HG02885 (cell line): ENCODE measurements at regions not wholly inside any gene's neighbourhood (a gene's known extent, or its start where the extent isn't known, plus 50 kb on each side); places are given as distances from the start of the nearest gene placed in this dataset.

Experiments used
- ATAC-seq: cut with Tn5 transposase; IDR thresholded peaks from one replicate; pipeline ENCODE4 v1.9.1; 2021; ENCODE audit warnings: mild to moderate bottlenecking; ENCODE audit not compliant: unreplicated experiment, poor library complexity

DNA sequence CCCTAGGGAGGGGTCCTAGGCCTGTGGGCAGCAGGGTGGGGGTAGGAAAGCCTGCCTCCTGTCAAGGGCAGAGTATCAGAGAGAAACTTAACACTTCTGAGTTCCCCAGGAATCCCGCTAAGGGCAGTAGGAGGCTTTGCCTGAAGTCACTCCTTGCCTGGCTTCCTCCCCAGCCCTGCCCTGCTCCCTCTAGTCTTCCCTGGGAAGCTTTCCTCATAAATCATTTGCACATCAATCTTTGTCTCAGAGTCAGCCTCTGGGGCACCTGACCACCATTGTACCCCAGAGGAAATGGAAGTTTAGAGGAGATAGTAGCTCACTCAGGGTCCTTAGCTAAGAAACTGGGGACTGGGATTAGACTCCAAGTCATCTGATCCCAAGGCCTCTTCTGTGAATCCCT is 129.4 kb upstream of the TLE3 start:
- ATAC-seq, result no peak

DNA sequence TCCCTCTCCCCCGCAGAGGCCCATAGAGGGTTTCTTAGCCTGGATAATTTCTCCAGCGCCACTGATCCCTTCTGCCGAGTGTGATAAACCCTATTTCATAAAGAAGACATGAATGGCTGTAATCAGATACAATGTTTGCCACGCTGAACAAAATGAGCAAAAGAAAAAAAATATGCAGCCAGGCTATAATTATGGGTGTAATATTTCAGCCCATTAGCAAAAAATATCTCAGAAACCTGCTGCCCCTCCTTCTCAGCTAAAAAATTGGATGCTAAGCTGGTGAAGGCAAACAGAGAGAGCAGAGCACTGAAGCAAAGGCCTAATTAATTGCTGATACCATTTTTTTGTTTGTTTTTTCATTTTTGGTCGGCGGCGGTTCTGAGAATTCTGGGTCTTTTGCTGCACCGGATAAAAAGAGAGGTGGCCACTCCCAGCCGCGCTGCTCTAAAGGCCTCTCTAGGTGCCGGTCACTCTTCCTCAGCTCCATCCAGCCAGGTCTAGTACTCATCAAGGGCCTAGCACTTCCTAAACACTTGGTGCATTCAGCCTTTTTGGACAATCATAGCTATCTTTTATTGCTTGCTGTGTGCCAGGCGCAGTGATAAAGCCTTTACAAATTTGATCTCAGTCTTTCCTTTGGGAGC is 128.7 kb upstream of the TLE3 start:
- ATAC-seq, result no peak

DNA sequence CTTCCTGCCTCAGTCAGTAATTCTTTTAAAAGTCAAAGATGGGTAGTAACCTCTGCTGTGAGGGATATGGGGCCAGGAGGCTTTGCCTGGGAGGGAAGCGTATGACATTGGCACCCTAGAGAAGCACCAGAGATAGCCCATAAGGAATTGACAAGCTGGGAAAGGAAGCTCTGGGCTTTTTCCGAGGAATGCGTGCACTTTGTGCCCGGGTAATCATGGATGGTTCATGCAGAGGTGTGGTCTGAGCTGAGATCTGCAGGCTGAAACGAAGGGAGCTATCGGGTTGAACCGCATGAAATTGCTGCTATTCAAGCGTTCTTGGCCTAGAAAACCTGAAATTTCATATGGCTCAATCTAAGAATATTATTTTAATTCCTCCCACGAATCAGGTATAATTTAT is 127.7 kb upstream of the TLE3 start:
- ATAC-seq, result no peak

DNA sequence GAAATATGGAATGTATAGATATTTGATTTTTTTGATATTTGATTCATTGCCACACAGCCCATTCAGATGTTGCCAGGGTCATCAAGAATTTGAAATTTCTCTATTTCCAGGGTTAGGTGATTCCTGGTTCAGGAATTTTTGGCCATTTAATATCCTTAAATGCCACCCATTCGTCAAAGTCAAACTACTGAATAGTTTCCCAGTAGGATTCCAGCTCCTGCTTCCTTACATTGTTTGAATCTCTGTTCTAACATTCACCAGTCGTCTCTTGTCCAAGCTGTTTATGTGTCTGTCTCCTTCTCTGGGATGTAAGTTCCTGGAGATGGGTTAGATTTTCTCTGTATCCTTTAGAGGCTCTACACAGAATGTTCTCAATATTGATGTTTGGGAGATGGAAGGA is 124.9 kb upstream of the TLE3 start:
- no peak for ATAC-seq

DNA sequence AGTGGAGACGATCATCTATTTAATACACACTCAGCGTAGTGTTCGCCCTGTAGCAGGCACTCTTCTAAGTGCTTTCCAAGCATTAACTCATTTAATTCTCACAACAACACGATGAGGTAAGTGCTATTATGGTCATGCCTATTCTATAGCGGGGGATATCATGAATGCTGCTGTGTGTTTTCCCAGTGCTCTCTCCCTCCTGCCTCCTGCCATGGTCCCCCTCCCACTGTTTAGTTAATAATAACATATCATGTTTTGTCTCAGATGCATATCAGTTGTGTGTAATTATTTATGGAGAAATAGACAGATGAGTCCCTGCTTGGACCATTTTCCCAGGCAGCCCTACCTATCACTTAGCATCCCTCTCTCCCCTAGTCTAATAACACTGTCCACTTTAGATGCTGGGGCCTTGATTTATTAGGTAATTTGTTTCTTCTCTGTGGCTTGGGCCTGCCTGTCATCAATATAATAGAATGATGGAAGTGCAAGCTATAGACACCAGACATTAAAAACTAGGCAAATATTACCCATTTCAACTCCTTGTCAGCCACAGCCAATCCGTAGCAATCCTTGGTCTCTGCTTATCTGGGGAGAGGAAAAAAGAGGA is 122.9 kb upstream of the TLE3 start:
- ATAC-seq, result no peak

DNA sequence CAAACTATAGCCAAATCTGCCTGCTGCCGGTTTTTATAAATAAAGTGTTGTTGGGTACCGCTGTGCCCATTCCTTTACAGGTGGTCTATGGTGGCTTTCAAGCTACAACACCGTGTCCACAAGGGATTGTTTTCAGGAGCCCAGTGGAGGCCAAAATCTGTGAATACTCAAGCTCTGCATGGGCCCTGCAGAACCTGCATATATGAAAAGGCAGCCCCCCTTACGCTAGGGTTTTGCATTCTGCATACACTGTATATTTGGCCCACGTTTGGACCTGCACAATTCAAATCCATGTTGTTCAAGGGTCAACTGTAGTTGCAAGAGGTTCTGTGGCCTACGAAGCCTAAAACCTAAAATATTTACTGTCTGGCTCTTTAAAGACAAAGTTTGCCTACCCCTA is 122.2 kb upstream of the TLE3 start:
- ATAC-seq, result no peak

DNA sequence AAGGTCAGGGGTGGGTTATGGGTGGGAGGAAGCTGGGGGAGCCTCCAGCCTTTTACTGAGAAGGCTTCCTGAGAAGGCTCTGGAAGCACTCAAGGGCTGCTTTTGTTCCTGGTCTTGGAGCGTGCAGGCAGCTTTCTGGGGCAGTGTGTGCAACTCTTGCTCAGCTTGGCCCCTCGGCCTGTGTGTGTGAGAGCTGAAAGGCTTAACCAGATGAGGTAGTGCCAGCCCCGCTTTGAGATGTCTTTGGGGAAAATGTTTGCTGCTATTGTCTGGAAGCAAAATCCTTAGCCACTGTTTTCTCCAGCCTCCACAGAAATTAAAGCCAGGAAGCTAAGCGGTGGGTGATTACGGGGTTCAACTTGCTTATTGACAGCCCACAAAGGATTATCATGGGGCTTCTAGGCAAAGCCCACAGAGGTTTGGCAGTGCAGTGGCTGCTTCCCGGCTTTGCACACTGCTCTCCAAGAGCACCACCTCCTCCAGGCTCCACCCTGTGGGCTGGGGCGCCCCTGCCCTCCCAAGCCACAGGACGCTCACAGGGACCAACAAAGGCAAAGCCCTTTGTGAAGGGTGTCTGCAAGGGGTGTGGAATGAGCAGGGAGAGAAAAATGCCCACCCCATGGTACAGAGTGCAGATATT is 121.7 kb upstream of the TLE3 start:
- no peak for ATAC-seq

DNA sequence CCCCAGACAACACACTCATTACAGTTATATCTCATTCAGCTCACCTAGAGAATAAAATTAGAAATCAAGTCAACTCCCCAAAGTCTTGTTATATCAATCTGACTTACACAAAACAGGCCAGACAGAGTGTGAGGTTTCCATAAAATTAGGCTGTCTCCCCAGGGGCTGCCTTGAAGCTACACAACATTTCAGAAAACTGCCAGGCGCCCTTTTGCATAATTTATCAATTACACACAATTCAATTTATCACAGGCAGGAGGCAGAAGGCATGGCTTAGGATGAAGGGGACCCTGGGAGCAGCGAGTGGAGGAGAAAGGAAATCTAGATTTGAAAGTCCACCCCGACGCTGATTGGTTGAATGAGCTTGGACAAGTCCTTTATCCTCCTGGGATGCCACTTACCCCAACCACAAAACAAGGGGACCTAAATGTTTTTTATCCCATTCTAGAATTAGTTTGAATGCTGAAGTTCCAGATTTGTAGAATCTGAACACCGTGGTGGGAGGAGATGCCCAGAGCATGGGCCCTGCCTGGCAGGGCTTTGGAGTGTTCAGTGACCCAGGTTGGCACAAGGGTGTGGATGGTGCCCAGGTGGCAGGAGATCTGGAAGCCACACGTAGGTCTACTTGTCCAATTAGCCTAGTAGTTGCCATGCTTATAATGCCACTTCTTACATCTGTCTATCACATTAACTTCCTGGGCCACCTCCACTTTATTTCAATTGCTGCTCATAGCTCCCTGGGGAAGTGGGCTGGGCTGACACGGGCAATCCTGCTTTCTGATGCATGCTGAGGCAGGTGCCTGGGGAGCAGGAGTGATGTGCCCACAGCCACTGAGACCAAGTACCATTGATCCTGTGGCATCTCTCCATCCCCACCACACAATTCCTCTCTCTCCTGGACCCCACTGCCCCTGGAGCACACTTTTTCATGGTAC is 119.8 kb upstream of the TLE3 start:
- ATAC-seq, result no peak

DNA sequence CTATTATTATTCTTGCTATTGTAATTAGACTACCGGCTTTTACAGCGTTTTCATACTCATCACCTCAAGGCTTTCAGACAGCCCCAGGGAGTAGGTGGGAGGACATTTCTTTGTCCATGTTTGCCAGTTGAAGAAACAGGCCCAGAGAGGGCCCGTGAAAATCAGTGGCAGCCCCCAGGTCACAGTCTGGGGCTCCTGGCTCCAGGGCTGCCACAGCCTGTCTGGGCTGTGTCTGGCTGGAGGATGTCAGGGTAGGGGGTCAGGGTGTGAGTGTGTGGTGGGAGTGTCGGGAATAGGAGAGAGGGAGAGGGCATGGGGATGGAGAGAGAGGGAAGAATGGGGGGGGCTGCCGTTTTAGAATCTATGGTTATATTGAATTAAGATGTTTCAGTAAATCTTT is 118.2 kb upstream of the TLE3 start:
- no peak for ATAC-seq

DNA sequence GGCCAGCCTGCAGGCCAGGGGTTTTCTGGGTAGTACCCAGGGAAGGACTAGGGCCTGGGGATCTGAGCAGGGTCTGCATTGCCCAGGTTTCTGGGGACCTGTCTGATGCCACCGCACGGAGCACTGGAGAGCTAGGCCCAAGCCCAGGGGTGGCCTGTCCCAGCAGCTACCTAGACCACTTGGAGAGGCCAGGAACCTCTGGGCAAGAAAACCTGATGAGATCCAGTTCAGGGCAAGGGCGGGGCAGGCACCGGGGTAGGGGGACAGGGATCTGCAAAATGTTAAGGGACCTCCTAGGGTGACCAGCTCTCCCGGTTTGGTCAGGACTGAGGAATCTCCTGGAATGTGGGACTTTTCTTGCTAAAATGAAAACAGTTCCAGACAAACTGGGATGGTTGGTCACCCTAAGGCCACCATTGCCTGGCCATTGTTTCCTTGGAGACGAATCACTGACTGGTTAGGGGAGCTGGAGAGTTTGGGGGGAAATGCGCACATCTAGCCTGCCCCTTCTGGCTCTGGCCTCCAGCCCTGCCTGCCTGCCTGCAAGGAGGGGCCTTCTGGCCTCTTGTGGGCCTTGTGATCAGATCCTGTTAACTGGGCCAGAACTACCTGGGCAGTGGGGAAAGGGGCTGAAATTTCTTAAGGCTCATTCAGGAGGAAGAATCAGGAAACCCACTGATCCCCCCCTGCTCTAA is 117.4 kb upstream of the TLE3 start:
- no peak for ATAC-seq

DNA sequence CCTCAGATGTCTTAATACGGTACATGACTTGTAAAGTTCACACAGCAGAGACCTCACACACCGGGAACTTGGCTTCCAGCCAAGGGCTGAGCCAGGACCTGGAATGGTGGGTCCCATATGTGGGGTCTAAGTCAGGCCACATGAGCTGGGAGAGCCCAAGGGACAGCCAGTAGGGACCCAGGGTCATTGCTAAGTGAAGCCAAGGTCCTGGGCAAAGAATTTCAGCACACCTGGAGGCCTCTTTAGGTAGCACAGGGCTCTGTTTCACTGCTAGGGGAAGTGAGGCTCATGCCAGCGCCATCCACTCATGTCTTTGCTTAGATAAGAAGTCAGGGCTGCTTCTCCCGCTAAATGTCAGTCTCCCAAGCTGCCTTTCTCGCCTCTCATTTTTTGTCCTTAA is 116.6 kb upstream of the TLE3 start:
- no peak for ATAC-seq

DNA sequence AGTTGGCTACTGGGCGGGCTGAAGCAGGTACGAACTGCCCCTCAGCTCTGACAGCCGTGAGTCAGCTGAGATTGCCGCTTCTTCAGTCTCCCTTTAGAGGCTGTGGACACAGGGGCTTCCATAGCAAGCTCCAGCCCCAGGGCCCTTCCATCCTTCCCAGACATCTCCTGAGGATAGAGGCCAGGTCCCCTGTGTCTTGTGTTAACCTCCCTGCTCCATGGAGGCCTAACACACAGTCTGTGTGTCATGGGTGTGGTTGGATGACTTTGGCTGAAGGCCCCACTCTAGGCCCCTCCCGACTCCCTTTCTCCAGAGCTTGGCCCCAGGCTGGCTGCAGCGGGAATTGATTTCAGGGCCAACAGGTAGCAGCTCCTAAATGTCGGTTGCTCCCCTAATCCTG is 116.1 kb upstream of the TLE3 start:
- ATAC-seq, result no peak

DNA sequence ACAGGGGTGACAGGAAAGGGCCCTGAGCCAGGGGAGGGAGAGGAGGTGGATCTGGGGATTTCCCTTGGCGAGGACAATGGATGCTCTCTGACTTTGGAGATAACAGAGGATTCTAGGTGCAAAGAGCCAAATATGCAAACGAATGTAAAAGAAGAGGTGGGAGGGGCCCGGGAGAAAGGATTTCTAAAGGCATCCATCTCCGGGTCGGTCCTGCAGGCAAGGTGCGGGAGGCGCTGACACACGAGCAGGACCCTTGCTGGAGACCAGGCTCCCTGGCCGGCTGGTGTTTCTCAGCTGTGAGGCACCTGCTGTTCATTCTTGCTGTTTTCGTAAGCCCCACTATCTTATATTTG is 115.2 kb upstream of the TLE3 start:
- ATAC-seq, result no peak

DNA sequence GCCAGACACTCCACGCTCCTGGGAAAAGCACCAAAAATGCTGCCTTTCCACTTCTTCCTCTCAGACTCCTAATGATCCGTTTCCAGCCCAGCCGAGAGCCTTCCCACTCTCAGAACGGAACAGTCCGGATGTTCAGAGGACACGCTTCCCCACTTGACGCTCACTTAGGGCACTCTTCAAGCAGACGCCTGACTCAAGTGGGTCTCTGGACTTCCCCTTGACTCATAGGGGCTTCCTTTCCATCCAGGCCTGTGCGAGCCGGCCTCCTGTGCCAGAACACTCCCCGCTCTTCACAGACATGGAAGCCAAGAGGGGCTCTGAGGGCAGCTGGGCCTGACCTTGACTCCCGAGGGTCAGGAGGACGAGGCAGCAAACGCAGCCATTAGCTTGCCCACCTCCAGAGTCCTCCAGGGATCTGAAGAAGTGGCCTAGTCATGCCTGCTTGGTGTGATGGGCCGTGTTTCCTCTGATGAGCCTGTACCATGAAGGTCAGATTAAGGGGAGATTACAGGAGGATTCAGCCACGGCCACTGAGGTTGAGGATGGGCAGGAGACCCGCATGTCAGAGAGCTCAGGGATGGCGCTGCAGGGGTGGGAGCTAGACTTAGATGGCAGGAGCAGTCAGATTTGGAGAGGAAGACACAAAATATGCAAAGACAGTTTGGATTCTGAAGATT is 114.7 kb upstream of the TLE3 start:
- no peak for ATAC-seq

DNA sequence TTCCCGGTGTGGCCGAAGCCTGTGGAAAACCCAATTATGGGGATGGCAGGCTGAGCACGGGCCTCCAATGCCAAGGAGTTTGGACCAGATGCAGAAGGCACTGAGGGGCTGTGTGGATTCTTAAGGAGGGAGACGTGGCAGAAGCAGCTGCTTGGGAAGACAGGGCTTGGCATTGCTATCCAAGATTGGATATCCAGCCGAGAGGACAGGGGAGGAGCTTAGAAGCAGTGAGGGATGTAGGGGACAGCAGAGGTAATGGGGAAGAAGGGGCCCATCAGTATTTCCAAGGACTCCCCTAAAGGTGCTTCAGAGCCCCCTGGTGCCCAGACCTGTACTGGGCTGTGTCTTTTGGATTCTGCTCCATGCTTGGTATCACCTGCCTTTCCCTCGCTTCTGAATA is 112.8 kb upstream of the TLE3 start:
- no peak for ATAC-seq

DNA sequence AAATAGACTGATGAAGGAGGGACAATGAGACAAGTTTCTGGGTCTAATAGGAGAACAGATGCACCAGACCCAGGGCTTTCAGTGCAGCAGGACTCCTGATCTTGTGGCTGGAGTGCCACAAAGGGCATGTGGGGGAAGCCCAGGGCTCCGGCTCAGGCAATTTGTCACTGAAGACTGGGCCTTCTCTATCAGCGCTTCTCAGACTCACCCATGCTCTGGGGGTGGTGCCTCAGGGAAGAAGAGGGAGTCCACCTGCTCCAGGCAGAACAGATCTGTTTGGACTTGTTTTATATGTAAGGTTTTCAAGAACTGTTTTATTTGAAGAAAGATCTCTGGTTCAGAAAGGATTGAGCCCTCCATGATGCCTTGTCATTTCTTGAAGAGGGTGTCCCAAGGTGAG is 112.4 kb upstream of the TLE3 start:
- no peak for ATAC-seq

DNA sequence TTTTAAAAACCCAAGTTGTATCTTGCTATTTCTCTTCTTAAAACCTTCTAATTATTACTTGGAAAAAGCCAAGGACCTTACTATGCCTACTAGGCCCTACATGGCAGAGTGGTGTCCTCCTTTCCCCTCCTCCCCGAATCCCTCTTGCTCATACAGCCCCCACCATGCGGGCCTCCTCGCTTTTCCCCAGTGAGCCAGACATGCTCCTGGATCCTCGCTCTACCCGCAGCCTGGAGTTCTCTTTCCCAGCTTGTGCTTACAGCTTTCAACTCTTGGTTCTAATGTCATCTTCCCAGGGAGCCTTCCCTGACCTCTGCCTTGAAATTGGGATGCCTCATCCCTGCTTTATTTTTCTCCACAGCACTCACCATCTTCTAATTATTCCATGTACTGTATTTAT is 111.8 kb upstream of the TLE3 start:
- ATAC-seq, result no peak

DNA sequence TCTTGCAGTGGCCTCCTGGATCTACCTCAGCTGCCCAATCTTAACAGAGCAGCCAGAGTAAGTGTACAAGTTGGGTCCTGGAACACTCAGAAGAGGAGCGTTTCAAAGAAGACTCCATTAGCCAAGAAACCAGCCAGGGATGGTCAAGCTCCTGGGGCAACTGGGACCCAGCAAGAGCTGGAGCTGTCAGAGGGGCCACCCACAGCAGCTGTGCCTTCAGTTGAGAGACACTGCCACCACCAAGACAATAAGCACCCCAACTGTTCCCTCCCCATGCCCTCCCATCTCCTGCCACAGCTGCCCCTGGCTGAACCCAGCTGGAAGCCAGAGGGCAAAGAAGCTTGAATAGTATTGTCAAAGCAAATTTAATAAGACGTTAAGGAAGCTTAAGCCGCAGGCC is 110.6 kb upstream of the TLE3 start:
- ATAC-seq, result no peak

DNA sequence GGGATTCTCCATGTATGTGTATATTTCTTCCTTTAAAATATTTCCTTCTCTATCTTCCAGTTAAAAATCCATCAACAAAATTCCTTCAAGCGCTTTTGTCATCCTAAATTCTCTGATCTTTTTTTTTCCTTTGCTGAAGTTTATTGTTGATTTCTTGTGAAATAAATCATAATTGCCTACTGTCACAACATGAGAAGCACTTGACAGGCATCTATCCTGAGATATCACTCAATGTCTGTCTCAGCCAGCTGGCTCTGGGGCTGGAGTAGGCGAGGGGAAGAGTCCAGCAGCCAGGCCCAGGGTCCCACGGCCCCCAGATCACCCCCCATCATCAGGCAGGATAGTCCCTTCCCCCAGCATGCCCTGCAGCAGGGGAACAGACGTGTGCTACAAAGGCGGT is 109.0 kb upstream of the TLE3 start:
- no peak for ATAC-seq

DNA sequence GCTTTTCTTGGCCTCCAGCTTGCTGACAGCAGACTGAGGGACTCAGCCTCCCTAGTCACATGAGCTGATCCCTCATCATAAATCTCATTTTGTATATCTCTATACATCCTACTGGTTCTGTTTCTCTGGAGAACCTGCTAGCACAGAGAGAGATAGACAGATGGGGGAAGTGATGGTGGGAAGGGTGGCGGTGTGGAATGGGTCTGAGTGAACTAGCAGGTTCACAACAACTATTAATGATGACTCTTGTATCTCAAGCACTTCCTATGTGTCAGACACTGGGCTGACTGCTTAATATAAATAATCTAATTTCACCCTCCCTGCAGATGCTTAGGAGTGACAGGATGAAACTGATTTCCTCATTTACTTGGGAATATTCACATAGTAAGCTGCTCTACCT is 106.9 kb upstream of the TLE3 start:
- ATAC-seq, result no peak
